Spleen (tissue), 11 donors: ENCODE measurements at regions not wholly inside any gene's neighbourhood (a gene's known extent, or its start where the extent isn't known, plus 50 kb on each side); places are given as distances from the start of the nearest gene placed in this dataset.

Experiments
- DNase-seq: peaks from one replicate; pipeline ENCODE4 v3.0.0-alpha.2; 2020
- H3K27ac ChIP-seq, 8 donors: fragments of 200-600 bp; sonication (generic) in 7 of 8; 1 replicate in 4 of 8; 2 replicates in 4 of 8; pipeline versions ENCODE4 v1.5.0 to v1.8.0; 2016 to 2021; ENCODE audit warnings: inconsistent platforms in 4 of 8, mild to moderate bottlenecking in 4 of 8, moderate library complexity in 1 of 8
- H3K27me3 ChIP-seq, 7 donors: fragments of 200-600 bp; sonication (generic) in 6 of 7; replicated peaks in 1 of 7; 1 replicate in 4 of 7; 2 replicates in 3 of 7; pipeline versions ENCODE4 v1.5.0 to v1.8.0; 2016 to 2021; ENCODE audit warnings: inconsistent platforms in 3 of 7, mild to moderate bottlenecking in 1 of 7
- H3K36me3 ChIP-seq, 6 donors: fragments of 200-600 bp; sonication (generic) in 5 of 6; 1 replicate in 4 of 6; 2 replicates in 2 of 6; pipeline versions ENCODE4 v1.5.0 to v1.8.0; 2016 to 2021; ENCODE audit warnings: inconsistent platforms in 2 of 6
- H3K4me1 ChIP-seq, 6 donors: fragments of 200-600 bp; sonication (generic) in 5 of 6; 1 replicate in 3 of 6; 2 replicates in 3 of 6; pipeline versions ENCODE4 v1.5.0 to v1.8.0; 2016 to 2021; ENCODE audit warnings: inconsistent platforms in 3 of 6
- H3K4me3 ChIP-seq, 8 donors: fragments of 200-600 bp; sonication (generic) in 7 of 8; 1 replicate in 4 of 8; 2 replicates in 4 of 8; pipeline versions ENCODE4 v1.5.0 to v1.8.0; 2016 to 2021; ENCODE audit warnings: inconsistent platforms in 4 of 8, mild to moderate bottlenecking in 4 of 8, moderate library complexity in 2 of 8
- H3K9me3 ChIP-seq, 8 donors: fragments of 200-600 bp; sonication (generic) in 7 of 8; 1 replicate in 4 of 8; 2 replicates in 4 of 8; pipeline versions ENCODE4 v1.5.0 to v1.8.0; 2016 to 2021; ENCODE audit warnings: inconsistent platforms in 4 of 8
- CTCF ChIP-seq, 11 experiments: fragments of 200-600 bp in 7 of 11; fragments of 450-650 bp in 4 of 11; sonication (generic) in 4 of 11; IDR thresholded peaks in 8 of 11; conservative IDR thresholded peaks in 3 of 11; 1 replicate in 7 of 11; 2 replicates in 4 of 11; pipeline versions ENCODE4 v1.4.0 to v1.8.0; 2016 to 2021; ENCODE audit warnings: antibody characterized with exemption in 11 of 11, inconsistent platforms in 4 of 11, mild to moderate bottlenecking in 1 of 11
- POLR2A ChIP-seq, 3 donors: fragments of 450-650 bp; IDR thresholded peaks; one replicate each; pipeline ENCODE4 v1.5.1; 2017; ENCODE audit warnings: antibody characterized with exemption in 3 of 3, mild to moderate bottlenecking in 1 of 3
- POLR2AphosphoS5 ChIP-seq, 3 donors: sonication (generic); formaldehyde crosslinking; IDR thresholded peaks; one replicate each; pipeline ENCODE4 v1.5.1; 2017; ENCODE audit warnings: antibody characterized with exemption in 3 of 3
- WGBS, 5 donors: extraction: QIAGEN DNeasy Blood & Tissue Kit in 3 of 5; methylation state at CpG; one replicate each; pipeline versions ENCODE4 v1.1.5 to v1.1.7; 2013 to 2018; 5-methylcytosine and 5-hydroxymethylcytosine counted together
- intact Hi-C: fragments of 100-400 bp; cut with DNase I; formaldehyde crosslinking; loops from one replicate; pipeline ENCODE4 v1.15.0; 2023; ENCODE audit warnings: low total_unique reads
- donor health status: healthy with polysubstance abuse.
- donor health status: DM: no; HTN: no; CAD: no; lungs with moderate emphysema.
- donor health status: DM: no; HTN: no; CAD: no.
- donor health status: Bipolar disorder and iron deficiency.
- donor health status: healthy.
- donor health status: DM: no; HTN: no; CAD: no.
- donor health status: DM: yes; HTN: yes; CAD: no.

DNA sequence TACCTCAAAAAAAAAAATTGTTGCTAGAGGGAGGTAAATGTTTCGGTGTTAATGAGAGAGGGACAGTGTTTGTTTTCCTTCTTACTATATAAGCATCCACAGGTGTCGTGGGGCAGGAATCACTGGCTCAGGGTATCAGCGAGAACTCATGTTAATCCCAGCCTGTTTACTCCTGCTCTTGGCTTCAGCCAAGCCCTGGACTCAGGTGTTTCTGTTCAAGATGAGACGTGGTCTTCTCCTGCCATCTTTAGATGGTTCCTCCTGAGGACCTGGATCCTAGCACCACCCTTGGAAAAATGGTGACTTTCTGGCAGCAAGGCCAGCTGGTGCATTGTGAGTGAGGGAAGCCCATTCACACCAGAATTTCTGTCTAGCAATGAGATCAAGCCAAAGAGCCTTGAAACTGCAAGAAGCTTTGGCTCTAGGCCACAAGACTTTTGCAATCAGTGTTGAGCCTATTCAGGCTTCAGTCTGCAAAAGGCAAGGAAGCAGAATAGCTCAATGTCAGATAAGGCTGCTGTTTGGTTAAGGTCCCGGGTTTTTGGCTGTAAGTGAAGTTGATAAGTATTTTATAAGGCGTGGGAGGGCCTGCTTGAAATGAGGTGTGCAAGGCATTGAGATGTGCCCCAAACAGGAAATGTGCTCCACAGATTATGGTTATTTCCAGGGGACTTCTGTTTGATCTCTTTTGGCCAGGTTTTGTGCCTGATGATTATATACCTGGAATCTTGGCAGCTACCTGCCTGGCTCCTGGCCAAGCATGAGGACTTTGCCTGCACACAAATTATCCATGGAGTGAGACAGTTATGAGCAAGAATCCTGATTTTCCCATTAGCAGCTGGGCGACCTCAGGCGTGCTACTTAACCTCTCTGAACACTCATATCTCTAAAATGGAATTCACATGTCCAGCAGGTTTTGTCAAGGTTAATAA is 99.8 kb downstream of the TENT4A start:
- DNase-seq, result no peak
- TF ChIP-seq CTCF (IDR thresholded peaks at IDR 0.05 in 8 of 11, conservative IDR thresholded peaks at IDR 0.05 in 3 of 11) (no peak), POLR2A (IDR thresholded peaks at IDR 0.05) (no peak), POLR2AphosphoS5 (IDR thresholded peaks at IDR 0.05) (no peak)
- H3K27me3 ChIP-seq, result peaks cover 0 to 4% (median 0%) of the 10 kb centered on the region in 7 donors
- no peak overlapping the region for H3K27ac ChIP-seq
- intact Hi-C loops, result no loop called here
- no peaks in the 10 kb centered on the region for H3K36me3 ChIP-seq
- 68 to 83% (median 75%) methylated on average over 8 of the region's 8 CpGs for WGBS, 5 donors
- no peaks in the 10 kb centered on the region for H3K4me1 ChIP-seq
- H3K4me3 ChIP-seq, result no peak overlapping the region
- H3K9me3 ChIP-seq, result no peaks in the 10 kb centered on the region

DNA sequence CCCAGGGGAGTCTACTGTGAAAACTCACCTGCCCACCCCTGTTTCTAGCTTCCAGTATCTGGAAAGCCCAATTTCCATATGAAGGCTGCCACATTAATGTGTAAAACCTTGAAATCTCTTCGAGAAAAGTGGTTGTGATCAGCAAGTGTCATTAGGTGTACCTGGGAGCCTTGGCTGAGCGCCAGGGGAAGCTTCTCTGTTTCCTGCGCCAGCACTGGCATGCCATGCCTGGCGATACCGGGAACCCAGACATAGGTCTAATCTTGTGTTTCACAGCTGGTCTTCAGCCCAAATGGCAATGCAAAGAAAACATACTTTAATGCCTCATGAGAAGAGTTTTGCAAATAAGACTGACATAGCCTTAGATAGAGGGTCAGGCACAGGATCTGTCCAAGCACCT is 101.6 kb downstream of the TENT4A start:
- Histone ChIP-seq H3K36me3 (no peaks in the 10 kb centered on the region), H3K4me1 (no peaks in the 10 kb centered on the region), H3K27me3 (peaks cover 0 to 13% (median 0%) of the 10 kb centered on the region in 7 donors), H3K27ac (no peak overlapping the region), H3K9me3 (peaks cover 0 to 2% (median 0%) of the 10 kb centered on the region in 8 donors), H3K4me3 (no peak overlapping the region)
- 66 to 84% (median 83%) methylated on average over 5 of the region's 5 CpGs for WGBS, 5 donors
- TF ChIP-seq POLR2AphosphoS5 (IDR thresholded peaks at IDR 0.05) (no peak), CTCF (IDR thresholded peaks at IDR 0.05 in 8 of 11, conservative IDR thresholded peaks at IDR 0.05 in 3 of 11) (no peak), POLR2A (IDR thresholded peaks at IDR 0.05) (no peak)
- intact Hi-C loops, result no loop called here
- no peak for DNase-seq

- Histone ChIP-seq H3K4me1 (no peaks in the 10 kb centered on the region), H3K4me3 (no peak overlapping the region), H3K27me3 (peaks cover 0 to 22% (median 0%) of the 10 kb centered on the region in 7 donors), H3K9me3 (peaks cover 0 to 32% (median 24%) of the 10 kb centered on the region in 8 donors), H3K27ac (no peak overlapping the region), H3K36me3 (no peaks in the 10 kb centered on the region)
- 65 to 71% (median 69%) methylated on average over 14 of the region's 14 CpGs for WGBS, 5 donors
- TF ChIP-seq CTCF (IDR thresholded peaks at IDR 0.05 in 8 of 11, conservative IDR thresholded peaks at IDR 0.05 in 3 of 11), result no peak
- no peak for TF ChIP-seq POLR2AphosphoS5 (IDR thresholded peaks at IDR 0.05)
- no peak for TF ChIP-seq POLR2A (IDR thresholded peaks at IDR 0.05)
- no peak for DNase-seq
- intact Hi-C loops, result no loop called here
Observed at GRCh38 chr5:6818594-6819511, 105.6 kb downstream of the TENT4A start.
